H9 (cell line): ENCODE measurements at regions not wholly inside any gene's neighbourhood (a gene's known extent, or its start where the extent isn't known, plus 50 kb on each side); places are given as distances from the start of the nearest gene placed in this dataset.

Experiments
- DNase-seq: peaks from one replicate; pipeline ENCODE4 v3.0.0-alpha.2; 2017
- H2AFZ ChIP-seq: one replicate; pipeline ENCODE4 v1.6.1; 2013; ENCODE audit warnings: mild to moderate bottlenecking, low read length, control low read depth, moderate library complexity
- H2AK5ac ChIP-seq: 2 replicates; pipeline ENCODE4 v1.6.1; 2013; ENCODE audit warnings: low read length, control low read depth, mixed read lengths; ENCODE audit not compliant: insufficient read length
- H2BK120ac ChIP-seq: one replicate; pipeline ENCODE4 v1.6.1; 2013; ENCODE audit warnings: low read depth, mild to moderate bottlenecking, low read length, control low read depth, inconsistent platforms; ENCODE audit not compliant: poor library complexity, severe bottlenecking
- H2BK12ac ChIP-seq: 2 replicates; pipeline ENCODE4 v1.6.1; 2013; ENCODE audit warnings: low read length, control low read depth, mixed read lengths, low read depth; ENCODE audit not compliant: insufficient read length
- H2BK15ac ChIP-seq: 2 replicates; pipeline ENCODE4 v1.6.1; 2013; ENCODE audit warnings: low read depth, low read length, control low read depth
- H2BK20ac ChIP-seq: one replicate; pipeline ENCODE4 v1.6.1; 2013; ENCODE audit warnings: low read depth, mild to moderate bottlenecking, low read length, control low read depth, inconsistent platforms; ENCODE audit not compliant: poor library complexity, severe bottlenecking
- H2BK5ac ChIP-seq: 2 replicates; pipeline ENCODE4 v1.6.1; 2013; ENCODE audit warnings: low read length, control low read depth, mixed read lengths; ENCODE audit not compliant: insufficient read length
- H3K14ac ChIP-seq: 2 replicates; pipeline ENCODE4 v1.6.1; 2013; ENCODE audit warnings: low read length, control low read depth; ENCODE audit not compliant: insufficient read depth
- H3K18ac ChIP-seq: 2 replicates; pipeline ENCODE4 v1.6.1; 2013; ENCODE audit warnings: low read depth, mild to moderate bottlenecking, mixed read lengths, low read length, control low read depth; ENCODE audit not compliant: insufficient read length
- H3K23ac ChIP-seq: 2 replicates; pipeline ENCODE4 v1.6.1; 2013; ENCODE audit warnings: low read length, control low read depth, mixed read lengths, low read depth; ENCODE audit not compliant: insufficient read length
- H3K23me2 ChIP-seq: 2 replicates; pipeline ENCODE4 v1.6.1; 2013; ENCODE audit warnings: low read depth, mild to moderate bottlenecking, mixed read lengths, low read length, control low read depth; ENCODE audit not compliant: insufficient read length, poor library complexity, severe bottlenecking
- H3K27ac ChIP-seq: 2 replicates; pipeline ENCODE4 v1.5.1; 2013; ENCODE audit warnings: low read length, control low read depth, mixed read lengths, low read depth; ENCODE audit not compliant: insufficient read length
- H3K27me3 ChIP-seq: 2 replicates; pipeline ENCODE4 v1.6.1; 2013; ENCODE audit warnings: low read length, control low read depth, inconsistent platforms; ENCODE audit not compliant: insufficient read depth
- H3K4ac ChIP-seq: 2 replicates; pipeline ENCODE4 v1.6.1; 2013; ENCODE audit warnings: low read depth, mild to moderate bottlenecking, control low read depth, inconsistent platforms, low read length, moderate library complexity
- H3K4me1 ChIP-seq: 2 replicates; pipeline ENCODE4 v1.6.1; 2013; ENCODE audit warnings: low read length, control low read depth, inconsistent platforms; ENCODE audit not compliant: insufficient read depth
- H3K4me2 ChIP-seq: 2 replicates; pipeline ENCODE4 v1.6.1; 2013; ENCODE audit warnings: low read length, control low read depth, mixed read lengths; ENCODE audit not compliant: insufficient read length, insufficient read depth
- H3K56ac ChIP-seq: 2 replicates; pipeline ENCODE4 v1.6.1; 2013; ENCODE audit warnings: low read depth, mild to moderate bottlenecking, mixed read lengths, low read length, control low read depth; ENCODE audit not compliant: insufficient read length
- H3K79me1 ChIP-seq: 2 replicates; pipeline ENCODE4 v1.6.1; 2013; ENCODE audit warnings: low read depth, mild to moderate bottlenecking, moderate library complexity, low read length, control low read depth, inconsistent platforms; ENCODE audit not compliant: insufficient read depth, poor library complexity, severe bottlenecking
- H3K79me2 ChIP-seq: 2 replicates; pipeline ENCODE4 v1.6.1; 2013; ENCODE audit warnings: low read length, control low read depth, inconsistent platforms; ENCODE audit not compliant: insufficient read depth
- H3K9ac ChIP-seq: 2 replicates; pipeline ENCODE4 v1.6.1; 2013; ENCODE audit warnings: low read length, control low read depth, mixed read lengths; ENCODE audit not compliant: insufficient read length; ENCODE audit errors: extremely low read depth
- H3K9me3 ChIP-seq: one replicate; pipeline ENCODE4 v1.6.1; 2013; ENCODE audit warnings: low read depth, low read length, inconsistent platforms; ENCODE audit not compliant: control insufficient read depth
- H3T11ph ChIP-seq: one replicate; pipeline ENCODE4 v1.6.1; 2013; ENCODE audit warnings: mild to moderate bottlenecking, low read length, control low read depth, inconsistent platforms
- H4K20me1 ChIP-seq: one replicate; pipeline ENCODE4 v1.6.1; 2013; ENCODE audit not compliant: control insufficient read depth, insufficient read length, insufficient read depth
- H4K5ac ChIP-seq: 2 replicates; pipeline ENCODE4 v1.6.1; 2013; ENCODE audit warnings: low read depth, mild to moderate bottlenecking, mixed read lengths, low read length, control low read depth; ENCODE audit not compliant: insufficient read length
- H4K8ac ChIP-seq: replicated peaks from 2 replicates; pipeline ENCODE4 v1.6.1; 2013; ENCODE audit warnings: low read length, control low read depth, mixed read lengths, low read depth; ENCODE audit not compliant: insufficient read length
- H4K91ac ChIP-seq: 2 replicates; pipeline ENCODE4 v1.6.1; 2013; ENCODE audit warnings: low read depth, mild to moderate bottlenecking, moderate library complexity, mixed read lengths, low read length, control low read depth; ENCODE audit not compliant: insufficient read length
- H3K27ac Mint-ChIP-seq, 3 experiments: 2 replicates in 2 of 3; 3 replicates in 1 of 3; pipeline ENCODE4 v1.8.0; 2020 to 2021; ENCODE audit warnings: mixed read lengths in 3 of 3, mild to moderate bottlenecking in 1 of 3, moderate library complexity in 1 of 3
- H3K27me3 Mint-ChIP-seq: 2 replicates; pipeline ENCODE4 v1.8.0; 2021; ENCODE audit warnings: low read depth, mild to moderate bottlenecking, moderate library complexity, mixed read lengths
- H3K36me3 Mint-ChIP-seq, 3 experiments: 2 replicates in 2 of 3; 3 replicates in 1 of 3; pipeline ENCODE4 v1.8.0; 2020 to 2021; ENCODE audit warnings: low read depth in 3 of 3, mixed read lengths in 3 of 3; ENCODE audit not compliant: insufficient read depth in 1 of 3
- H3K4me1 Mint-ChIP-seq, 2 experiments: 2 replicates each; pipeline ENCODE4 v1.8.0; 2020; ENCODE audit warnings: mixed read lengths in 2 of 2
- H3K4me3 Mint-ChIP-seq, 2 experiments: 2 replicates in 1 of 2; 3 replicates in 1 of 2; pipeline ENCODE4 v1.8.0; 2020 to 2021; ENCODE audit warnings: mild to moderate bottlenecking in 2 of 2, mixed read lengths in 2 of 2, moderate library complexity in 1 of 2
- H3K9me3 Mint-ChIP-seq, 2 experiments: 2 replicates in 1 of 2; 3 replicates in 1 of 2; pipeline ENCODE4 v1.8.0; 2020; ENCODE audit warnings: mild to moderate bottlenecking in 2 of 2, mixed read lengths in 2 of 2, moderate library complexity in 1 of 2
- CTCF ChIP-seq: fragments of 200-600 bp; sonication (generic); conservative IDR thresholded peaks from 3 replicates; pipeline ENCODE4 v1.8.0; 2021; ENCODE audit warnings: antibody characterized with exemption, mild to moderate bottlenecking
- WGBS: extraction: QIAGEN DNeasy Blood & Tissue Kit; methylation state at CpG from one replicate; pipeline ENCODE4 v1.1.7; 2013; ENCODE audit warnings: missing lambda C conversion rate, low lambda C conversion rate, mixed read lengths; ENCODE audit not compliant: insufficient read length; ENCODE audit errors: extremely low coverage; 5-methylcytosine and 5-hydroxymethylcytosine counted together

- Histone ChIP-seq H3K9ac (no peak overlapping the region), H2AFZ (no peak overlapping the region), H3T11ph (no peak overlapping the region), H2BK15ac (no peak overlapping the region), H3K79me2 (no peaks in the 10 kb centered on the region), H3K4me1 (no peaks in the 10 kb centered on the region), H3K79me1 (no peaks in the 10 kb centered on the region), H3K9me3 (no peaks in the 10 kb centered on the region), H4K5ac (no peak overlapping the region), H3K27ac (no peak overlapping the region), H2BK120ac (no peak overlapping the region), H4K8ac (no peak overlapping the region), H3K14ac (no peak overlapping the region), H3K23me2 (no peaks in the 10 kb centered on the region), H2BK5ac (no peak overlapping the region), H3K4me2 (no peak overlapping the region), H2BK20ac (no peak overlapping the region), H3K4ac (no peak overlapping the region), H3K18ac (no peak overlapping the region), H4K20me1 (no peaks in the 10 kb centered on the region), H2BK12ac (no peak overlapping the region), H3K23ac (no peak overlapping the region), H3K27me3 (no peaks in the 10 kb centered on the region), H4K91ac (no peak overlapping the region), H3K56ac (no peak overlapping the region), H2AK5ac (no peak overlapping the region)
- no CpG with 5 or more reads among the region's 5 CpGs for WGBS
- Mint-ChIP-seq H3K36me3 (peaks cover 21 to 34% (median 30%) of the 10 kb centered on the region in 3 experiments), H3K27me3 (no peaks in the 10 kb centered on the region), H3K9me3 (peaks cover 17 to 21% of the 10 kb centered on the region in 2 experiments; a peak in 4 of 5 replicates), H3K4me3 (no peak overlapping the region), H3K4me1 (peaks cover 4 to 9% of the 10 kb centered on the region in 2 experiments), H3K27ac (no peak overlapping the region)
- no peak for TF ChIP-seq CTCF
- no peak for DNase-seq
Measured at GRCh38 chr16:72384651-72385050, 212.7 kb upstream of the PMFBP1 start.
